ENCODE measurements at regions not wholly inside any gene's neighbourhood (a gene's known extent, or its start where the extent isn't known, plus 50 kb on each side); places are given as distances from the start of the nearest gene placed in this dataset.
"Not testable (repeated sequence)": the region's sequence is repeated elsewhere in the genome, so short reads cannot be mapped to it uniquely, and the experiment has no call there.

DNA sequence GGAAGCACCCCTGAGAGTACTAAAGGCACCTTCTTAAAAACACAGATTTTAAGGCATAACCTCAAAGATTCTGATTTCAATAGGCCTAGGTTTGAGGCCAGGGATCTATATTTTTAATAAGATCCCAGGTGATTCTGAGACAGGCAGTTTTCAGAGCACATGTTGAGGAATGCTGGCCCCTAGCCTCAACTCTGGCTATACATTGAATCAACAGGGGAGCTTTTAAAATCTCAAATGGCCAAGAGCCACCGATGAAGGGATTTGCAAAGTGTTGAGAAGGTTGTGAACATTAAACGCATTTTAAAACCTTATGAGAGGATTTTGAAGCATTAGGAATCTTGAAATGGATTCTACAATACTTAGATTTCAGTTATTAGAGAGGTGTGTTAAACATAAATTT is 268.8 kb upstream of the ARHGEF26 start:
- ChIA-PET CTCF (no interaction called here), POLR2A (no interaction called here)

GRCh38 chr3:153853163-153853562 is 268.0 kb upstream of the ARHGEF26 start:
- ChIA-PET POLR2A (no interaction called here), CTCF (no interaction called here)

DNA sequence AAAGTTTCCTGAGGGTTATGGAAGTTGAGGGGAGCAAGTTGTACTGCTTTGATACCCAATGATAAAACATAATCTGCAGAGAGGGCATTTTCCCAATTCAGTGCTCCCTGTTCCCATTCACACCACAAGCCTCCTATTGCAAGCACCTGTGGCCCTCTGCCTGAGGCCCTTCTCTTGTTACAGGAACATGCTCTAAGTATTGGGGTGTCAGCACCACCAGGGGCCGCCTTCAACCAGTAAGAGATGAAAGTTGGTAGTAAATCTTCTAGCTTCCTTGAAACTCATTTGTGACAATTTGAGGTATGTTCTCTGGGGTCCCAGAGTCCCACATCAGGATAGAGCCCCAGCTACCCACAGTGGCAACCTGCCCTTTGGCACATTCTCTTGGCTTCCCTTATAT is 265.4 kb upstream of the ARHGEF26 start:
- CTCF ChIA-PET = no interaction called here

DNA sequence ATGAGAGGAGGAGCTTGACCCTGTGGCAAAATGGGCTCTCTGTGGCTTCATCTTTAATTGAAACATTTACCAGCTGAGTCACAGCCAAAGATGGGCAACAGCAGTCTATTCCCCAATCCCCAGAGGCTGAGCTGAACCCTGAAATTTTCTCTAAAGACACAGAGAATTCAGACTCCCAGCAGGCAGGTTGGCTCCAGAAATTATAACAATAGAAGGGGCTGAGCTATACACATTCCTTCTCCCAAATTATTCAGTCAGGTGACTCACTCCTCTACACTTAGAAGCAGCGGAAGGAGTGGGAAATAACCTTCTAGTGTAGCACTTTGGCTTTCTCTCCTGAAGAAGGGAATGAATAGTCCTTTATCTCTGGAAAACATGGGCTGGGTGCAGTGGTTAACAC is 264.3 kb upstream of the ARHGEF26 start:
- CTCF ChIA-PET = no interaction called here
- POLR2A ChIA-PET = no interaction called here

More for the DNA sequence above, 265.4 kb upstream of the ARHGEF26 start:
- POLR2A ChIA-PET = no interaction called here

DNA sequence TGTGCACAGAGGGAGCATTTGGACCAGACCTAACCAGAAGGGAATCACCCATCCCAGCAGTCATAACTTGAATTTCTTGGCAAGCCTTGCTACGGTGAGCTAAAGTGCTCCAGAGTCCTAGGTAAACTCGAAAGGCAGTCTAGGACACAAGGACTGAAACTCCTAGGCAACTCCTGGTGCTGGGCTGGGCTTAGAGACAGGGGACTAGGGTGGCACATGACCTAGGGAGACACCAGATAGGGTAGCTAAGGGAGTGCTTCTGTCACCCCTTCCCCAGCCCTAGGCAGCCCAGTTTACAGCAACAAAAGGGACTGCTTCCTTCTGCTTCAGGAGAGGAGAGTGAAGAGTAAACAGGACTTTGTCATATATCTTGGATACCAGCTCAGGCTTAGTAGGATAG is 256.4 kb upstream of the ARHGEF26 start:
- POLR2A ChIA-PET = no interaction called here
- CTCF ChIA-PET = no interaction called here

GRCh38 chr3:153866901-153867300 is 254.3 kb upstream of the ARHGEF26 start:
- ChIA-PET CTCF (no interaction called here), POLR2A (no interaction called here)

DNA sequence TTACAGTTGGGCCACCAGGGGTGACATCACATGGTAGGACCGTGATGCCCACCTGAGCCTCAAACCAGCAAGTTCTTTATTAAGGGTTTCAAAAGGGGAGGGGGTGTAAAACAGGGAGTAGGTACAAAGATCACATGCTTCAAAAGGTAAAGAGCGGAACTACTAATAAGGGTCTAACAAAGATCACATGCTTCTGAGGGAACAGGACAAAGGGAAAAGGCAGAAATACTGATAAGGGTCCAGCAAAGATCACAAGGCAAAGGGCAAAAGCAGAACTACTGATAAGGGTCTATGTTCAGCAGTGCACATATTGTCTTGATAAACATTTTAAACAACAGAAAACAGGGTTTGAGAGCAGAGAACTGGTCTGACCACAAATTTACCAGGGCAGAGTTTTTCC is 246.8 kb upstream of the ARHGEF26 start:
- POLR2A ChIA-PET, CTCF ChIA-PET: not testable (repeated sequence)

- ChIA-PET CTCF (no interaction called here), POLR2A (no interaction called here)
These were observed 240.7 kb upstream of the ARHGEF26 start for GRCh38 chr3:153880493-153880892.

DNA sequence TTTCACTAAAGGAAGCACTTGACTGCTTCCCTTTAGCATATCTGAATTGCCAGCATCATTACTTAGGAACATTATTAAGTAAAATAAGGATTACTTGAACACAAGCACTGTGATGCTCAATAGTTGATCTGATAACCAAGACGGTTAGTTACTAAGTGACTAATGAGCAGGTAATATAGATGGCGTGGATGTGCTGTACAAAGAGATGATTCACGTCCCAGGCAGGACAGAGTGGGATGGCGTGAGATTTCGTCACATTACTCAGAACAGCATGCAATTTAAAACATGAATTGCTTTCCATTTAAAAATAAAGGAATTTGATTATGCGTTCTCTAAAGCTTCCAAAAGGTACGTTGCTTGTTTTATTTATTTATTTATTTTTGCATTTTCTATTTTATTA is 240.0 kb upstream of the ARHGEF26 start:
- POLR2A ChIA-PET = no interaction called here
- CTCF ChIA-PET = no interaction called here

DNA sequence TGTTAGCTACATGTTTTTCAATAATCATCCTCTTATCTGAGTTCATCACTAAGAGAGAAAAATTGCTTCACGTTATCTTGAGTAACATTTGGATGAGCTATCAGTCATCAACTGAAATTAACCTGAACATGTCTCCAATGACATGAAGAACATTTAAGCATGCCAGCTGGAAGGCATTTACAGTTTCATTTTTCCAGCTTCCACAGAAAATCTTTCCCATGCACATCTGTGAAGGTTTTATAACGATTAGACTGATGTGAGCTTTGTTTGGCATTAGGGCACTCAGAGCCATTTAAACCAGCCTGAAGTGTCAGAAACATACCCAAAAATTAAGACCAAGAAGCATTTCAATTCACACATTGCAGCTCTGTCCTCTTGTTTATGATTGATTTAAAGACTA is 235.8 kb upstream of the ARHGEF26 start:
- ChIA-PET POLR2A (no interaction called here), CTCF (no interaction called here)

- CTCF ChIA-PET = no interaction called here
- POLR2A ChIA-PET = no interaction called here
These were observed 231.3 kb upstream of the ARHGEF26 start for GRCh38 chr3:153889905-153890334.

DNA sequence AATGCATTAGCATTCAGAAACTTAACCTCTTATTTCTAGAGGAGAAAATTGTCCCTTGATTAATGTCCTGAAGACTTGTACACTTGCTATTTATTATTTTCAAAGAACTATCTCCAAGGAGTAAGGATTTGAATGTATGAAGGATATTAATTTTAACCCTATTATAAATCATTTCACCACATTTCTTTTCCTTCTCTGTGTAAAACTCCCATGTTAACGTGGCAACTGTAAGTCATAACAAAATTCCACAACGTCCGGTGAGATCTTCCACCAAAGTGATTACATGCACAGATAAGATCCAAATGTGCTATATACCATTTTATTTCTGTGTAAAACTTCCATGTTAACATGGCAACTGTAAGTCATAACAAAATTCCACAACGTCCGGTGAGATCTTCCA is 229.1 kb upstream of the ARHGEF26 start:
- ChIA-PET POLR2A (no interaction called here), CTCF (no interaction called here)

DNA sequence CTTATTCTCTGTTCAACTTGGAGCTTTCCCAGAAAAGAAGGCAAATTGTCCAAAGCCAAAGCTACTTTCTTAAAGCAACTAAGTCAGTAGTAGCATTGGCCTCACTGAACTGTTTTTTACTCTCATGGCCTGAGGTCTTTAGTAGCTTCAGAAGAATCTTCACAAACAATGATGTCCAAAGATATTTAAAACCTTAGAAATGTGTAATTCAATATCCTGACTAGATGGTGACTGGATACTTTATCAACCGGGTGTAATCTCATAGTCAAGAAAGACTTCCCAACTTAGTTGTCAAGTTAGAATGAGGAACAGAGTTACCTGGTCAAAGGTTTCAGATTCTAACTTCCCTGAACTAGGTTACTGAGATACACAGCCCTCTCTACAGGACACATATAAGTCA is 226.3 kb upstream of the ARHGEF26 start:
- POLR2A ChIA-PET = no interaction called here
- CTCF ChIA-PET = no interaction called here

- ChIA-PET POLR2A (no interaction called here), CTCF (no interaction called here)
These were observed 225.0 kb upstream of the ARHGEF26 start for GRCh38 chr3:153896197-153896596.

DNA sequence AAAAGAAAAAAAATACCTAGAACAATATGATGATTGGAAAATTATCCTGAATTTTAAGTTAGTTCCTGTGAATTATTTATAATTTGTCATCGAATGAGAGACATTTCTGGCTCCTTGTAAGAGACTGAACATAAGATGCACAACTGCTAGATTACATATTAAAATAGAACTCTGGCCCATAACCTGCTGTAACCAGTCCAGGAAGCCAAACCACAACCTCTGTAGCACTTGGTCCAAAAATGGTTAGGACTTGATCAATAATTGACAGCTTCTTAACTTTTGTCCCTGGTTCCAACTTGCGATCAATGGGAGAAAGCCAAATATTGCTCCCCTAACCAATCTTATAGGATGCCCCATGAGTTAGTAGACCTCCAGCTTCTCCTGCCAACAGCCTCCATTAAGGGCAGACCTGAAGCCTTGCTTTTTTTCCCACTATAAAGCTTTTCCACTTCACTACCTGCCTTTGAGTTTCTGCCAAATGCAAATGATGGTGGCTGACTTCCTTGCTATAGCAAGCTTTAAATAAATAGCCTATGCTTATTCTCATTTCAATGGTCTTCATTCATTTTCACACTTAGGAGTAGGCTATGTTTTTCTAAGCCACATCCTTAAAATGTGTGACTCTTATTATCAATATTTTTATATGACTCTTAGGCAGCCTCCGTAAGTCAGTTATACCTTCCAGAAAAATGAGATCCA is 224.0 kb upstream of the ARHGEF26 start:
- POLR2A ChIA-PET = no interaction called here
- CTCF ChIA-PET = no interaction called here

DNA sequence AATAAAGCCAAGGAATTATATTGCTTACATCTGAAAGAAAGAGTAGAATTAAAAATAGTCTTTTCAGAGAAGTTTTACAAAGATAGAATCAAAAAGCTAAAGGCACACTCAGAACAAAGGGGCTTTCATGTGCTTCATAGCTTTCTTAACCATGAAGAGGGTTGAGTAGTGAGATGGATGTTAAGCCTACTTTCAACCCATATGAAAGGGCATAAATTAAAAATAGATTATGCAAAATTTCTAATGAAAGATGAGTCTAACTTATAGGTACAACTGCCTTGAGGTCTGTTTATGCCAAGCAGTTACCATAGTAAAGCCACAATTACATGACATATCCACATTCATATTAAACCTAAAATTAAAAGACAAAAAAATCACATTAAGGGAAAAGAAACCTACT is 223.3 kb upstream of the ARHGEF26 start:
- POLR2A ChIA-PET = no interaction called here
- CTCF ChIA-PET = no interaction called here

- CTCF ChIA-PET = no interaction called here
- POLR2A ChIA-PET = no interaction called here
These were observed 220.0 kb upstream of the ARHGEF26 start for GRCh38 chr3:153901152-153901551.

DNA sequence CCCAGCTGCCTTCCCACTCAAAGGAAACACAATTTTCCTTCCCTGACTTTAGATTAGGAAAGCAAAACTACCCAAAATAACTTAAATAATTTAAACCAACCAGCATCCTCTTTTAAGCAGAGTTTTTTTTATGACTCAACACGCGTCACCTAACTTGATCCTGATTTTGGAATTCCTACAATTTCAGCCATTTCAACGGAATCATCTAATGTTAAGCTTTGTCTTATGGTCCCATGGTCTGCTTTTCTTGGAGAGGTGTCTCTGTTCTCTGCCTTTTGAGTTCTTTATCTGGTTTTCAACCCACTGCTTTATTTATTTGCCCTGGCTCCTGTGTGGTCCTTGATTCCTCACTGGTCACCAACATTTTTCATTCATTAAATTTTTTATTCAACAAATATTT is 219.2 kb upstream of the ARHGEF26 start:
- POLR2A ChIA-PET = no interaction called here
- CTCF ChIA-PET = no interaction called here

GRCh38 chr3:153903430-153903829 is 217.8 kb upstream of the ARHGEF26 start:
- ChIA-PET CTCF (no interaction called here), POLR2A (no interaction called here)

GRCh38 chr3:153906366-153906765 is 214.8 kb upstream of the ARHGEF26 start:
- ChIA-PET CTCF (no interaction called here), POLR2A (no interaction called here)

DNA sequence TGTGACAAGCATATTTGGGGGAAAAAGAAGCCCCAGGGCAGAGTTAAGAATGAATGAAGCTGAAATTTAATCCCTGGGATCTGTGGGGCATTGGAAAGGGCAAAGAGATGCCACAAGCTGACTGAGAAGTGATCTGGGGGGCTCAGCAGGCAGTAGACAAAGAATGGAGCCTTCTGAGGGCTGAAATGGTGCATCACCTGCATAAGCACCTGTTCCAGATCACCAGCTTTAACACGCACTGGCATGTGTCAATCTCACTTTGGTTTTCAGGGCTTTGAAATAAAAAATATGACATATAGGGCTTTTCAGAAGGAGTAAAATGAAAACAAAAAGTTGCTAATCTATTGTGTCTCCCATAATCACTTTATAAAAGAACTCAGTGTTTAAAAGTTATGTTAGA is 210.8 kb upstream of the ARHGEF26 start:
- POLR2A ChIA-PET = no interaction called here
- CTCF ChIA-PET = no interaction called here

DNA sequence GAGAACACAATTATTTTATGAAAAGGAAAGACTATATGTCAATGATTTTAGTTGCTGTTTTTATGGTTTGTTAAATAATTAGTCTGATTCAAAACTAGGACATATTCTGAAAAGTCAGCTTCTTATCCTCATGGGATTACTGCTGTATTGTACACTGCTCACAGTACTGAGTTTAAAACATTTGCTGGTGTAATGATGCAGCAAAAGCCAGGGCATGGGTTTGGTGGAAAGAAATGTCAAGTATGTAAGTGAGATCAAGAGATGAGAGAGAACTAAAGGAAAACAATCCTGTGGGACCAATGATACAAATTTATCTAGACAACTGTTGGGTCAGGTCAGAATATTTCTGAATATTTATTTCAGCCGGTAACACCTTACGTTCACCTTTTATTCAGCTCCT is 210.1 kb upstream of the ARHGEF26 start:
- POLR2A ChIA-PET = no interaction called here
- CTCF ChIA-PET = no interaction called here

GRCh38 chr3:153919773-153920172 is 201.4 kb upstream of the ARHGEF26 start:
- CTCF ChIA-PET = no interaction called here
- POLR2A ChIA-PET = no interaction called here
